H1 (cell line): ENCODE measurements at regions not wholly inside any gene's neighbourhood (a gene's known extent, or its start where the extent isn't known, plus 50 kb on each side); places are given as distances from the start of the nearest gene placed in this dataset.

Source experiments
- CTCF ChIA-PET: fragments of 300-600 bp; sonication (Branson Sonifier 250); formaldehyde crosslinking; loops from one replicate; lab custom pipeline; 2021; ENCODE audit not compliant: partially characterized antibody; lab: Charles Lee
- POLR2A ChIA-PET: fragments of 300-600 bp; sonication (Branson Sonifier 250); formaldehyde crosslinking; loops from one replicate; lab custom pipeline; 2021; ENCODE audit warnings: inconsistent platforms; ENCODE audit not compliant: partially characterized antibody; lab: Charles Lee
- DNase-seq, 2 experiments: peaks; one replicate each; pipeline versions ENCODE4 v3.0.0 to v3.0.0-alpha.2; 2010 to 2022; ENCODE audit warnings: low spot score in 2 of 2, low read depth in 1 of 2, mixed read lengths in 1 of 2
- FAIRE-seq: peaks from 2 replicates; lab custom pipeline; 2011; peaks lifted over from hg19 to GRCh38; lab: Jason Lieb, UNC
- H2AFZ ChIP-seq: 2 replicates; pipeline ENCODE4 v1.8.1; 2012; ENCODE audit warnings: low read length, inconsistent platforms
- H2AK5ac ChIP-seq: 2 replicates; pipeline ENCODE4 v1.6.1; 2013; ENCODE audit warnings: low read depth, low read length
- H2BK120ac ChIP-seq: replicated peaks from 2 replicates; pipeline ENCODE3; 2013; ENCODE audit warnings: low read depth, low read length, inconsistent platforms
- H2BK12ac ChIP-seq: 2 replicates; pipeline ENCODE4 v1.6.1; 2013; ENCODE audit warnings: low read depth, low read length
- H2BK15ac ChIP-seq: 2 replicates; pipeline ENCODE4 v1.6.1; 2013; ENCODE audit warnings: low read length
- H2BK20ac ChIP-seq: 2 replicates; pipeline ENCODE4 v1.6.1; 2013; ENCODE audit warnings: low read length
- H2BK5ac ChIP-seq: 2 replicates; pipeline ENCODE4 v1.6.1; 2013; ENCODE audit warnings: low read depth, low read length
- H3K14ac ChIP-seq: 2 replicates; pipeline ENCODE4 v1.6.1; 2013; ENCODE audit warnings: inconsistent platforms; ENCODE audit not compliant: insufficient read length
- H3K18ac ChIP-seq: 2 replicates; pipeline ENCODE4 v1.6.1; 2013; ENCODE audit warnings: low read length; ENCODE audit errors: extremely low read depth
- H3K23ac ChIP-seq: 2 replicates; pipeline ENCODE4 v1.6.1; 2013; ENCODE audit warnings: inconsistent platforms; ENCODE audit not compliant: insufficient read length
- H3K23me2 ChIP-seq: 2 replicates; pipeline ENCODE4 v1.6.1; 2013; ENCODE audit warnings: low read depth, low read length
- H3K27ac ChIP-seq: 2 replicates; pipeline ENCODE4 v1.6.1; 2011; ENCODE audit warnings: low read depth, low read length, inconsistent platforms
- H3K27me3 ChIP-seq, 4 experiments: replicated peaks in 1 of 4; 1 replicate in 1 of 4; 2 replicates in 3 of 4; pipeline versions ENCODE4 v1.6.1 to v1.8.1; 2011 to 2013; ENCODE audit warnings: low read length in 3 of 4, mild to moderate bottlenecking in 3 of 4, inconsistent platforms in 2 of 4, mixed read lengths in 2 of 4, moderate library complexity in 1 of 4; ENCODE audit not compliant: control insufficient read depth in 3 of 4, insufficient read depth in 3 of 4; ENCODE audit errors: extremely low read depth in 1 of 4
- H3K36me3 ChIP-seq, 4 experiments: 2 replicates each; pipeline versions ENCODE4 v1.6.1 to v1.8.1; 2011 to 2013; ENCODE audit warnings: mild to moderate bottlenecking in 4 of 4, low read length in 3 of 4, moderate library complexity in 2 of 4, control low read depth in 1 of 4, inconsistent platforms in 1 of 4; ENCODE audit not compliant: insufficient read depth in 4 of 4, control insufficient read depth in 2 of 4
- H3K4ac ChIP-seq: replicated peaks from 2 replicates; pipeline ENCODE3; 2013; ENCODE audit warnings: low read length, low read depth, mixed read lengths, inconsistent platforms; ENCODE audit not compliant: insufficient read length
- H3K4me1 ChIP-seq, 4 experiments: replicated peaks in 1 of 4; 1 replicate in 1 of 4; 2 replicates in 3 of 4; pipeline versions ENCODE4 v1.6.1 to v1.8.1; 2011 to 2013; ENCODE audit warnings: low read length in 3 of 4, inconsistent platforms in 2 of 4, mixed read lengths in 1 of 4; ENCODE audit not compliant: insufficient read depth in 4 of 4, control insufficient read depth in 3 of 4
- H3K4me2 ChIP-seq, 2 experiments: 2 replicates each; pipeline versions ENCODE4 v1.6.1 to v1.8.1; 2011 to 2013; ENCODE audit warnings: low read depth in 2 of 2, low read length in 2 of 2, control low read depth in 1 of 2, inconsistent platforms in 1 of 2, mild to moderate bottlenecking in 1 of 2; ENCODE audit not compliant: insufficient read depth in 1 of 2
- H3K4me3 ChIP-seq, 4 experiments: fragments of 200-600, 300-600 bp in 1 of 4; sonication (generic), shearing (Covaris generic), sonication (Bioruptor Twin) in 1 of 4; 2 replicates each; pipeline versions ENCODE4 v1.5.1 to v1.8.1; 2011 to 2016; ENCODE audit warnings: low read length in 4 of 4, low read depth in 3 of 4, control low read depth in 2 of 4, inconsistent platforms in 2 of 4, mild to moderate bottlenecking in 2 of 4, mixed read lengths in 1 of 4, moderate library complexity in 1 of 4; ENCODE audit not compliant: insufficient read depth in 2 of 4; ENCODE audit errors: extremely low read depth in 1 of 4
- H3K56ac ChIP-seq: replicated peaks from 2 replicates; pipeline ENCODE3; 2013; ENCODE audit warnings: low read depth, mild to moderate bottlenecking, mixed read lengths, low read length, inconsistent platforms; ENCODE audit not compliant: insufficient read length
- H3K79me1 ChIP-seq: 2 replicates; pipeline ENCODE4 v1.6.1; 2013; ENCODE audit warnings: low read depth, low read length, control low read depth
- H3K79me2 ChIP-seq, 2 experiments: 2 replicates each; pipeline versions ENCODE4 v1.6.1 to v1.8.1; 2012 to 2013; ENCODE audit warnings: low read length in 2 of 2, mild to moderate bottlenecking in 2 of 2, inconsistent platforms in 1 of 2; ENCODE audit not compliant: insufficient read depth in 2 of 2, control insufficient read depth in 1 of 2
- H3K9ac ChIP-seq, 4 experiments: replicated peaks in 1 of 4; 1 replicate in 1 of 4; 2 replicates in 3 of 4; pipeline versions ENCODE4 v1.6.1 to v1.8.1; 2011 to 2013; ENCODE audit warnings: low read depth in 3 of 4, low read length in 3 of 4, control low read depth in 2 of 4, mild to moderate bottlenecking in 2 of 4, moderate library complexity in 2 of 4, inconsistent platforms in 1 of 4; ENCODE audit errors: extremely low read depth in 1 of 4
- H3K9me3 ChIP-seq, 2 experiments: 2 replicates each; pipeline versions ENCODE4 v1.6.1 to v1.8.1; 2012 to 2013; ENCODE audit warnings: mild to moderate bottlenecking in 2 of 2, moderate library complexity in 2 of 2, control low read depth in 1 of 2, inconsistent platforms in 1 of 2, low read depth in 1 of 2, low read length in 1 of 2, mixed read lengths in 1 of 2; ENCODE audit not compliant: insufficient read depth in 2 of 2
- H4K20me1 ChIP-seq, 2 experiments: replicated peaks in 1 of 2; 2 replicates each; pipeline versions ENCODE3 to v1.8.1; 2011 to 2013; ENCODE audit warnings: inconsistent platforms in 2 of 2, low read length in 2 of 2, mild to moderate bottlenecking in 1 of 2; ENCODE audit not compliant: insufficient read depth in 2 of 2, control insufficient read depth in 1 of 2
- H4K5ac ChIP-seq: 2 replicates; pipeline ENCODE4 v1.6.1; 2013; ENCODE audit warnings: low read length, low read depth, mixed read lengths, inconsistent platforms; ENCODE audit not compliant: insufficient read length
- H4K8ac ChIP-seq: 2 replicates; pipeline ENCODE4 v1.8.0; 2013; ENCODE audit warnings: mild to moderate bottlenecking, moderate library complexity, low read length, inconsistent platforms; ENCODE audit not compliant: insufficient read depth; ENCODE audit errors: extremely low read depth
- H4K91ac ChIP-seq: replicated peaks from 2 replicates; pipeline ENCODE3; 2013; ENCODE audit warnings: low read length, mixed read lengths, inconsistent platforms; ENCODE audit not compliant: insufficient read length
- CHD1 ChIP-seq: IDR thresholded peaks from 2 replicates; pipeline ENCODE4 v1.6.1; 2012; ENCODE audit warnings: low read depth, low read length, improper control_type of control experiment
- EGR1 ChIP-seq: IDR thresholded peaks from 2 replicates; pipeline ENCODE4 v1.6.1; 2011; ENCODE audit warnings: low read depth, low read length, borderline replicate concordance
- GTF2F1 ChIP-seq: IDR thresholded peaks from 2 replicates; pipeline ENCODE4 v1.6.1; 2012; ENCODE audit warnings: low read depth, low read length, improper control_type of control experiment, borderline replicate concordance
- HDAC6 ChIP-seq: IDR thresholded peaks from one replicate; pipeline ENCODE4 v1.7.1; 2012; ENCODE audit warnings: low read depth, mild to moderate bottlenecking, inconsistent platforms, low read length, moderate library complexity
- KDM1A ChIP-seq: fragments of 200-600, 300-600 bp; sonication (generic); IDR thresholded peaks from 2 replicates; pipeline ENCODE4 v1.7.1; 2016; ENCODE audit warnings: mild to moderate bottlenecking, low read length, borderline replicate concordance
- KDM4A ChIP-seq: IDR thresholded peaks from one replicate; pipeline ENCODE4 v1.7.1; 2012; ENCODE audit warnings: low read depth, mild to moderate bottlenecking, moderate library complexity, low read length, inconsistent platforms; ENCODE audit not compliant: severe bottlenecking
- NRF1 ChIP-seq: IDR thresholded peaks from 2 replicates; pipeline ENCODE4 v1.6.1; 2011; ENCODE audit warnings: mild to moderate bottlenecking, low read depth, low read length, improper control_type of control experiment
- POLR2A ChIP-seq, 2 experiments: IDR thresholded peaks; 1 replicate in 1 of 2; 2 replicates in 1 of 2; pipeline ENCODE4 v1.6.1; 2011; ENCODE audit warnings: low read depth in 2 of 2, low read length in 2 of 2, mild to moderate bottlenecking in 2 of 2; ENCODE audit errors: control extremely low read depth in 1 of 2
- RFX5 ChIP-seq: IDR thresholded peaks from 2 replicates; pipeline ENCODE4 v1.6.1; 2011; ENCODE audit warnings: low read depth, low read length, improper control_type of control experiment, borderline replicate concordance
- RXRA ChIP-seq: IDR thresholded peaks from 2 replicates; pipeline ENCODE4 v1.6.1; 2011; ENCODE audit warnings: low read depth, mild to moderate bottlenecking, low read length, moderate library complexity; ENCODE audit not compliant: insufficient read depth
- SIN3A ChIP-seq, 2 experiments: IDR thresholded peaks in 1 of 2; conservative IDR thresholded peaks in 1 of 2; 2 replicates each; pipeline ENCODE4 v1.6.1; 2011 to 2012; ENCODE audit warnings: low read length in 2 of 2, improper control_type of control experiment in 1 of 2, low read depth in 1 of 2, mild to moderate bottlenecking in 1 of 2
- SIX5 ChIP-seq: IDR thresholded peaks from 2 replicates; pipeline ENCODE4 v1.6.1; 2011; ENCODE audit warnings: mild to moderate bottlenecking, low read depth, low read length
- SP1 ChIP-seq: IDR thresholded peaks from 2 replicates; pipeline ENCODE4 v1.6.1; 2011; ENCODE audit warnings: low read depth, low read length
- USF2 ChIP-seq: IDR thresholded peaks from 2 replicates; pipeline ENCODE4 v1.6.1; 2011; ENCODE audit warnings: low read length, improper control_type of control experiment
- YY1 ChIP-seq: IDR thresholded peaks from 2 replicates; pipeline ENCODE4 v1.6.1; 2011; ENCODE audit warnings: low read depth, mild to moderate bottlenecking, low read length
- WGBS, 2 experiments: shearing (Covaris generic) in 1 of 2; methylation state at CpG; one replicate each; pipeline versions ENCODE4 v1.1.6 to v1.1.7; 2013 to 2015; ENCODE audit warnings: low lambda C conversion rate in 2 of 2, mixed read lengths in 2 of 2, inconsistent platforms in 1 of 2, low coverage in 1 of 2, missing lambda C conversion rate in 1 of 2; ENCODE audit not compliant: insufficient replicate concordance in 2 of 2, insufficient coverage in 1 of 2, insufficient read length in 1 of 2; ENCODE audit errors: extremely low coverage in 1 of 2, missing lambda C conversion rate in 1 of 2; 5-methylcytosine and 5-hydroxymethylcytosine counted together

- Histone ChIP-seq H2AK5ac (no peak overlapping the region), H4K91ac (no peak overlapping the region)
- CTCF ChIA-PET = interaction anchor here (0.5 to 2.7 kb wide), 6 partner anchors 19 to 1718 kb away, joined by 3 to 18 read pairs (median 4); no protein-coding TSS in a partner anchor
Observed at GRCh38 chr12:98194591-98194990, 320.8 kb upstream of the TMPO start.

More at GRCh38 chr12:98194591-98194990, 320.8 kb upstream of the TMPO start:
- no peak overlapping the region for H2AFZ ChIP-seq
- no peaks in the 10 kb centered on the region for H4K20me1 ChIP-seq
- no peak overlapping the region for H3K23ac ChIP-seq
- H3K9ac ChIP-seq = no peak overlapping the region
- no peak overlapping the region for H2BK120ac ChIP-seq
- H3K4ac ChIP-seq = no peak overlapping the region
- H4K8ac ChIP-seq = no peak overlapping the region
- no peak overlapping the region for H3K27ac ChIP-seq
- WGBS, 2 experiments = 86% methylated on average over 3 of the region's 3 CpGs; no CpG with 5 or more reads in 1 of the 2 experiments
- H3K36me3 ChIP-seq = no peaks in the 10 kb centered on the region
- H3K14ac ChIP-seq = no peak overlapping the region
- H3K56ac ChIP-seq = no peak overlapping the region
- H3K27me3 ChIP-seq = no peaks in the 10 kb centered on the region
- no peak overlapping the region for H2BK15ac ChIP-seq
- no peak for DNase-seq
- TF ChIP-seq HDAC6 (no peak), SIX5 (no peak), YY1 (no peak), RXRA (no peak), POLR2A (IDR thresholded peaks at IDR 0.05; ENCODE audit: control extremely low read depth in 1 of 2, low read depth in 2 of 2, low read length in 2 of 2) (no peak), KDM1A (no peak), RFX5 (no peak), CHD1 (no peak), USF2 (no peak), NRF1 (no peak), SIN3A (conservative IDR thresholded peaks at IDR 0.05 in 1 of 2, IDR thresholded peaks at IDR 0.05 in 1 of 2; ENCODE audit: low read depth in 1 of 2, low read length in 2 of 2) (no peak), KDM4A (no peak), GTF2F1 (no peak), SP1 (no peak), EGR1 (no peak)
- TF ChIP-seq, all 59 proteins: peak for 0
- Histone ChIP-seq H2BK20ac (no peak overlapping the region), H3K23me2 (no peaks in the 10 kb centered on the region), H3K79me1 (no peaks in the 10 kb centered on the region), H3K9me3 (no peaks in the 10 kb centered on the region), H2BK12ac (no peak overlapping the region; the same call in 1 of the 2 replicates), H3K79me2 (no peaks in the 10 kb centered on the region), H3K4me3 (no peak overlapping the region), H3K18ac (no peak overlapping the region), H3K4me1 (peaks cover 0 to 4% (median 0%) of the 10 kb centered on the region in 4 experiments; a peak in 1 of 7 replicates), H3K4me2 (no peak overlapping the region), H4K5ac (no peak overlapping the region), H2BK5ac (no peak overlapping the region)
- POLR2A ChIA-PET = no interaction called here
- FAIRE-seq = no peak
